Peyer's patch (tissue), 4 donors: ENCODE measurements at regions not wholly inside any gene's neighbourhood (a gene's known extent, or its start where the extent isn't known, plus 50 kb on each side); places are given as distances from the start of the nearest gene placed in this dataset.
"Not testable (repeated sequence)": the region's sequence is repeated elsewhere in the genome, so short reads cannot be mapped to it uniquely, and the experiment has no call there.

ENCODE experiments used
- CTCF ChIP-seq, 6 experiments: fragments of 450-650 bp in 4 of 6; fragments of 200-600 bp in 2 of 6; sonication (generic) in 1 of 6; IDR thresholded peaks; one replicate each; pipeline ENCODE4 v1.5.1; 2017 to 2019; ENCODE audit warnings: antibody characterized with exemption in 6 of 6, mild to moderate bottlenecking in 3 of 6, moderate library complexity in 1 of 6
- POLR2A ChIP-seq, 2 donors: fragments of 450-650 bp; IDR thresholded peaks; one replicate each; pipeline ENCODE4 v1.5.1; 2017; ENCODE audit warnings: antibody characterized with exemption in 2 of 2, mild to moderate bottlenecking in 2 of 2, moderate library complexity in 2 of 2

- TF ChIP-seq CTCF, POLR2A (IDR thresholded peaks at IDR 0.05): not testable (repeated sequence)
Measured at GRCh38 chr21:9030141-9030665, 1491.2 kb upstream of the TPTE start.
